Stimulated activated CD4-positive, alpha-beta T cell treated with anti-CD3 and anti-CD28 coated beads, TNF-alpha, amount 100 ng/mL, for 24 hours (primary cell): ENCODE measurements at regions not wholly inside any gene's neighbourhood (a gene's known extent, or its start where the extent isn't known, plus 50 kb on each side); places are given as distances from the start of the nearest gene placed in this dataset.
"Not testable (repeated sequence)": the region's sequence is repeated elsewhere in the genome, so short reads cannot be mapped to it uniquely, and the experiment has no call there.

Source experiments
- DNase-seq, 3 experiments: peaks; one replicate each; pipeline ENCODE4 v3.0.0-alpha.2; 2020; ENCODE audit warnings: low read depth in 3 of 3

DNA sequence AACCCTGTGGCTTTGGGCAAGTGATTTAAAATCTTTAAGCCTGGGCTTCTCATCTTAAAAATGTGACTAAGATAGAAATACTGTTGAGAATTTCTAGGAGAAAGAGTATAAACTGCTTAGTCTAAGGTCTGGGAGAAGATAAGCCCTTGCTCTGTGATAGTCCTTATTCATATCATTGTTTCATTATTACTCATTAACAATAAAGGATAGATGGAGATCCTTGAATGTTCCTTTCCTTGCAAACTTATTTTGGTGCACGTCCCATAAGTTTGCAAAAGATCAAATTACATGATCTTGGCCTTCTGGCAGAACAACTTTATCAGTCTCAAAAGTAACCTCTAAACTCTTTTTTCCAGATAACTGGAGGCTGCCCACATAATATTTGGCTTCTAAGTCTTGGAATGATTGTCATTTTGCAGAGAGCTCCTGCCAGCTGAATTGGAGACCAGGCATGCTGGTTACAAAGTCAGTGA is 138.3 kb downstream of the FAM124B start:
- no peak for DNase-seq

DNA sequence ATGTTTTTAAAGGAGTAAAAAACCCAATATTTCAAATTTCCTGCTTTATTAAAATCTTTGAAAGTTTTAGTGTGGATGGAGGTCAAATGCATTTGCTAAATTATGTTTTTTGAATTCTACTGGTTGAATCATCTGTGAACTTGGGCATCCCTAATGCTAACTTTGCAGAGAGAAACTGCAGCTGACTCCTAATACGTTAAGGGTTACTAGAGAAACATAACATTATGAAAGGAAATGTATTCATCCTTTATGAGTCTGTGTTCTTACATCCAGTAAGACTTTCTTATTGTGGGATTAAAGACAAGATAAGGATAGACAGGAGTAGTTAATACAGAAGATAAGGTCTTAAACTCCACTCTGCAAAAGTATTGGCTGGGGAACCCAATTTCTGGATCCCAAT is 140.6 kb downstream of the FAM124B start:
- no peak for DNase-seq

GRCh38 chr2:224260372-224261020 is 141.4 kb downstream of the FAM124B start:
- DNase-seq = no peak

- no peak for DNase-seq
These were observed 142.1 kb downstream of the FAM124B start for GRCh38 chr2:224259831-224260230.

DNA sequence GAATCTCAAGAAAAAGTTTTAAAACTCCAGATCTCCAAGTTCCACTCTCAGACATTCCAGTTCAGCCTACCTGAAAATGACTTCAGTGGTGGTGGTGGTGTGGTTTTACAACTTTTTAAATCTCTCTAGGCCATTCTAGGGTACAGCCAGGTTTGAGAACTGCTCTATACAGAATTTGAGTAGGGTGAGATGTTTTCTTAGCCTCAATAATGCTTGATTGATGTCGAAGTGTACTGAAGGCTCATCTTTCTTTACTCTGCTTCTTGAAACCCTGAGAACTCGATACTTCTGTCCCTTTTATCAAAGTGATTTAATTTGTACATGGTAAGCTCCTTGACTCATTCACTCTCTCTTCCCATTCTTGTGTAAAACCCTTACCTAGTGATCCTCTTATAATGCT is 143.8 kb downstream of the FAM124B start:
- no peak for DNase-seq

DNA sequence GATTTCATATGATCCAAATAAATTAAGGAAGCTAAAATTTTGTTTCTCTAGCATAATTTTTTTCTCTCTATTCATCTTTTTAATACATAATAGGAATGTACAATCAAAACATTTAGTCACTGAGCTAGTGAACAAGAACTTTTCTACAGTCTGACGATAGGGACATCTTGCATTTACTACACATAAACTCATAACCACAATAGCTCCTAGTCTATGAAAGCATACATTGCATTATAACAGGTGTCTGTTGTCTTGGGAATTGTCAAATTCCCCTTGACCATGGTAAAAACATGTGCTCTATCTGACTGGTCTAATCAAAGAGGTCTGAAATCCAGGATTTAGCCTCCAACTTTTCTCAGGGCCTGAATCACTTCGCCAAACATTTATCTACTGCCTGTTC is 144.8 kb downstream of the FAM124B start:
- no peak for DNase-seq

DNA sequence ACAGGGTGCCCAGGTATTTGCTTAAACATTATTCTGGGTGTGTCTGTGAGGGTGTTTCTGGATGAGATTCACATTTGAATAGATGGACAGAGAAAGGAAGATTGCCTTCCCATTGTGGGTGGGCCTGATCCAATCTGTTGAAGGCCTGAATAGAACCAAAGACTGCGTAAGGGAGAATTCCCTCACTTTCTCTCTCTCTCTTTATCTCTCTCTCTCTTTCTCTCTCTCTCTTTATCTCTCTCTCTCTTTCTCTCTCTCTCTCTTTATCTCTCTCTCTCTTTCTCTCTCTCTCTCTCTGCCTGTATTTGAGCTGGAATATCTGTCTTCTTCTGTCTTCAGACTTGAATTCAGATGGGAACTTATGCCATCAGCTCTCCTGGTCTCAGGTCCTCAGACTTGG is 148.4 kb downstream of the FAM124B start:
- DNase-seq = no peak

- no peak for DNase-seq
These were observed 149.3 kb downstream of the FAM124B start for GRCh38 chr2:224252631-224253030.

DNA sequence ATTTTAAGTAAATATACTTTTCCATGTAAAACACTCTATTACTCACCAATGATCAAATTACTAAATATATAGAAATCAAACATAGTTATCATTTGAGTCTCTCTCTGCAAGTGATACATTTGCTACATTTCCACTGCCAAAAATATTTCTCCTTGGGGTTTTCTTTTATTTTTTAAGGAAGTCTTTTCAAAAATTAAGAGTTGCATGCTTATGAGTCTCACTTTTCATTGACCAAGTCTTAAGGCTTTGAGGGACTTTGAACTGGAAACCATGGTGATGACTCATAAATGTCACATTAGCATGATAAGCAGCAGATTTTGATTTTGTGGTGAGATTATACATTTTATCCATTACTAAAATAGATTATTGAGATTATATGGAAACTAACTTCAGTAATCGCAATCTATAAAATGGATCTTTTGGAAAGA is 152.9 kb downstream of the FAM124B start:
- no peak for DNase-seq

DNA sequence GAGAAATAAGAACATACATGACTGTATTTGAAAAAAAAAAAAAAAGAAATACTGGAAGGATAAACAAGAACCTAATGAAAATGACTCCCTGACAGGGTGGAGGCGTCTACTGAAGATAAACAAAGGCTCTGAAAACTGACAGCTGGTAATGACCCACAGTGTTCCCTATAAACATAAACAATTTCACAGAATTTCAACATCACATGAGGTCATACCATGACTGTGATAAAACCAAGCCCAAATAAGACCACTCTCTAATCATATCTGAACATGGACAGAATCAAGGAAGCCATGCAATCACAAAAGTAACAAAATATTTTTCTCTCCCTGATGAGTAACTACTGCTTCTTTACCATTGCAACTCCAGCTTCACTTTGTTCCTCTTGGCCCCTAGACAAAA is 159.3 kb downstream of the FAM124B start:
- no peak for DNase-seq

GRCh38 chr2:224241812-224242211 is 160.1 kb downstream of the FAM124B start:
- DNase-seq = no peak

GRCh38 chr2:224241001-224241400 is 160.9 kb downstream of the FAM124B start:
- DNase-seq = no peak

DNA sequence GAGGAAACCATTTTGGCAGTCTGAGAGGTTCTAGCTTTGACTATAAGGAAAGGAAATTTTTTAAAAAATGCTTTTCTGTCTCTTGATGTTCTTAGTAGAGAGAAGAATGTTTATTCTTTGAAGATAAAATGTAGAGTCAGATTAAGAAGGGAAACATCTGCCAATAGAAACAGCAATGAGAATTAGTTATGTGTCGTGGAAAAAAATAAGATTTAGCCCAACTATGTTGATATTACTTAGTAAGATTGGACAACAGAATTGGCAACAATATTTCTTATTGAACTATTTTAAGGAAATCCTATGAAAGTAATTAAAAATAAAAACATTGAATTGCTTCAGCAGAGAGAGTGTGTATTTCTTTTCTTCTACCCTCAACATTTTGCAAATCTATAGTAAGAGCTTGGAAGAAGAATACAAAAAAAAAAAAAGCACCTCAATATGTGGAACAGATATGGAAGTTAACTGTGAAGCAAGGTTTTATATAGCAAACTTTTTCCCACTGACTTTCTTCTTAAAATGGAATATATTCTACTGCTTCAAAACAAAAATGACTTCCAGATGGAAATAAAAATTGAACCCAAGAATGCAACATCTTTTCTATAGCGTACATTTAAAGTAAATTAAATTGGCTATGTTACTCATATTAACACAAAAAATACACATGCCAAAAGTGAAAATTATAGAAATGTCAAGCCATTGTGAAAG is 177.9 kb downstream of the FAM124B start:
- no peak for DNase-seq

GRCh38 chr2:224222974-224223373 is 178.9 kb downstream of the FAM124B start:
- DNase-seq = no peak

- DNase-seq = no peak
These were observed 179.6 kb downstream of the FAM124B start for GRCh38 chr2:224222291-224222690.

- DNase-seq = no peak
These were observed 180.4 kb downstream of the FAM124B start for GRCh38 chr2:224221455-224221913.

DNA sequence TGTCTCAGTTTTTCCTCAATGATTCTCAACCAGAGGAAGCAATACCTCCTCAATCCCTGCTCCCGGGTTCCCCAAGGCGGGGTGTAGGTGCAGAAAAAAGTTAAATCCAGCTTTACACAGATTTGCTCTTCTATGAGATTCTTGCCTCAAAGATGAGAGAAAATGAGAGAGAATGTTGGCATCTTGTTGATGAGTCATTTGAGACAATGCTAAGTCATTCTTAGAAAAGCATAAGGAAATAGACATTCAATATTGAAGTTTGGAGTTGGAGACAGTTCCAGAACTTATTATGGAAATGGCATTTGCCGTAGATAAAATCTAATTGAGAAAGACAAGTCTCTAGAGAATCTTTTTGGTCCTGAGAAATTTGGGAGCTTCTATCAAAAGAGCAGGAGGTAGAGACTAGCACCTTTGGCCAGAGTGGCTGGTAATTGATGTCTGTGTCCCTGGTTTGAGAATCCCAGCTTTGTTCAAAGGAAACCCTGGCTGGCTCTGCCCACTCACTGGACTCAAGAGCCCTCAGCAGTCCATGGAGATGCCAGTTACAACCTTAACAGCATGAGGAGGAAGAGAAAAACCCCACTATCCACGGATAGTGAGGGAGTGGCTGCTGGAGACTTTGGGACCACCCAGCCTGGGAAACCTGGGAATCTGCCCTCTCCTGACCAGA is 181.2 kb downstream of the FAM124B start:
- no peak for DNase-seq

DNA sequence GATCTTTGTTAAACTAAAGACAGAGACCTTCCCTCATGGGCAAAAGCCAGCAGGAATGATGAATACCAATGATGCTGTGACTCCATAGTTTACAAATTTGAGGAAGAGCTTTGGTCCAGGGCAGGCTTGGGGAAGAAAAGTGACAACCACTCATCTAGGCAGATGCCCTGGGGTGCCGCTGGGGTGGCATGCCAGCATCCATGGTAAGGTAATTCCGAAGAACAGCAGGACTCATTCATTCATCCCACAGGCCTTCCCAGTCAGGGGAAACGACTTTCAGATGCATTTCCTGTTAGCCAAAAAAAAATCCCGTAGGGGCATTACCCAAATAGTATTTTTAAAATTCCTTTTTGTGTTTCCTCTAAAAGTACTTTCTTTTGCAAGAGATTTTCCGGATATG is 180.7 kb upstream of the SERPINE2 start:
- DNase-seq = no peak

GRCh38 chr2:224217962-224218347 is 178.9 kb upstream of the SERPINE2 start:
- no peak for DNase-seq

DNA sequence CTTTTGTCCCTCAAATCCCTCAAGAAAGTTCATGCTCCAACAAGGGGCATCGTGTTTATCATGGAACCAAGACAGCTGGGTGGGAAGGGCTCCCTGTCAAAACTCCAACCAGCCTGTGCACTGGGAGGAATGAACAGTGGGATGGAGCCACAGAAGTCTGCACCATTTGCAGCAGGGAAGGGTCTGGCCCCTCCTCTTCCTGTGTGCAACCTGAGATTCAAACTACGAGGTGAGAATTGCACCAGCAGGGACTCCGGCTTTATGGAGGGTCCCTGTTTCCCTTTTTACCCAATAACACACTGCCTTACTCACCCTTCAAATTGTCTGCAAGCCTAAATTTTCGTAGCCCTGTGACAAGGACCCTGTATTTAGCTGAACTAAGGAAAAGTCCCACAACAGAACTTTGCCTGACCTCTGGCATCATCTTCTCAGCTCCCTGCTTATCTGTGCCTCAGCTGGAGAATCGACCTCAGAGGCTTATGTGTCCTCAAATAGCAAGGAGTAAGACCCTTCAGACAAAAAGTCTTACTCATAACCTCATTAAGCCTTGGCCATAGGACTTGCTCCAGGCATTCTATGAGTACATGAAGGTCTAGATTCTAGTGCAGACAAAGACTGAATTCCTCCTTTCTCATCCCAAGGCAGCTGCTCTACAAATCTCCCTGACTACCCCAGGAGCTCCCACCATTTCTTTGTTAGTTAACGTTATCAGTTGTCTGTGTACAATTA is 178.3 kb upstream of the SERPINE2 start:
- DNase-seq = no peak

- DNase-seq = not testable (repeated sequence)
These were observed 176.5 kb upstream of the SERPINE2 start for GRCh38 chr2:224215611-224216010.

DNA sequence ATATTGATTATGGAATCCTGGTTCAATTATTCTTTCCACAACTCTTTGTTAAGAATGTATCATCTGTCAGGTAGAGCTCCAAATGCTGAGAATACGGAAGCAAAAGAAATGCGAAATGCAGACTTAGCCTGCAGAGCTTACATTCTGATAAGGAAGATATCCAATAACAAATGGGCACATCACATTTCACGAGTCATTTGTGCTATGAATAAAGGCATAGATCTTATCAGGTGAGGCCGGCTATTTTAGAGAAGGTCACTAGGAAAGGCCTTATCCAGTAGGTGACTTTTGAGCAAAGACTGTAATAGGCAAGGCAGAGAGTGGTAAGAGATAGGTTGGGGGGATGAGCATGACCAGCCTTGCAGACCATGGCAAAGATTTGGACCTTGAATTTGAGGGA is 174.3 kb upstream of the SERPINE2 start:
- DNase-seq = no peak
